Cerebellar nuclear complex (tissue), 1 donor: ENCODE measurements at regions not wholly inside any gene's neighbourhood (a gene's known extent, or its start where the extent isn't known, plus 50 kb on each side); places are given as distances from the start of the nearest gene placed in this dataset.
"Not testable (repeated sequence)": the region's sequence is repeated elsewhere in the genome, so short reads cannot be mapped to it uniquely, and the experiment has no call there.

ENCODE experiments used
- DNase-seq, 2 experiments: peaks; one replicate each; lab custom pipeline; 2025; lab: John Stamatoyannopoulos, UW

DNA sequence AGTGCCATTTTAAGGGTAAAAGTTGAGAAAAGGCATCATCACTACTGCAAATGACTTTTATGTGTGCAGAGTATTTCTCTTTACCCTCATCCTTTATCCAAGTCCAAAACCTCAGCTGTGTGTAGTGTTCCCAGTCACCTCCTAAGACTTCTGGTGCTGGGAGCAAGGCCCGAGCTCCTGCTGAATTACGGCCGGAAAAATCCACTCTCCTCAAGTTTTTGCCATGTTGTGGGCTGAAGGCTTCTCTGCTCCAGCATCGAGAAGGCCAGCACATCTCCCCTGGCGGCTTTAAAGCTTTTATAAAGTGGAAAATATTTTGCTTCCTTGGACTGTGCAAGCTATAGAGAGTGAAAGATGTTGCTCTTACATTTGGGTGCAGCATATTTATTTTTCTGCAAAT, 153.2 kb upstream of the THBS2 start:
- DNase-seq, result no peak

GRCh38 chr6:169406034-169406433, 152.4 kb upstream of the THBS2 start:
- no peak for DNase-seq

- no peak for DNase-seq
These were observed 151.2 kb upstream of the THBS2 start for GRCh38 chr6:169404828-169405227.

DNA sequence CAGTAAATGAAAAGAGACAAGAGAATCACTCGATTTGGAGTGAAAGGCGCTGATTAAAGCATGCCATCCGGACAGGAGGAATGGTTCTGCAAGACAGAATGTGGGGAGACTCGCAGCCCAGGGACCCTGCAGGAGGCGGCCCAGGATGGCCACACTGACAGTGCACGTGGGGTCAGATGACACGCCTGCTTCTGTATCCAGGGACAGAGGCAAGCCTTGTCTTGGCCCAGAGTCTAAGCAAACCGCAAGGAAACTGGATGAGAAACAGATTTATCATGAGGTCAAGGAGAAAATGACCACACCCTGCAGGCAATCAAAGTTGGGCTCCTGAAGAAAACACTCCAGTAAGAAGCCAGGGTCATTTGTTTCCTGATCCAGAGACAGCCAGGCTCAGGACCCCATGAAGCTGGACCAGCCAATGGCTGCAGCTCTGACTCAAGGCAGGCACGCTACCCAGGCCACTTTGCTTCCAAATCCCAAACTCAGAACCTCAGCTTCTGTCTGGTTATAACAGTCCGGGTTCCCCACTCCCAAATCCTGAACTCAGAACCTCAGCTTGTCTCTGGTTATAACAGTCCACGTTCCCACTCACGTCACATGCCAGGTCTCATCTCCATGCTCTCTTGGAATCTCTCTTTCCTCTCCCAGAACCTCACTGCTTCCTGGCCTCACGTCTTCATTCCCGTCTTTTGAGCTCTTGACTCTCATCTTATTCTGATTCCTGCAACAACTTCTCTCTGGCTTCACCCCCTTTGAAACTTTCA, 144.9 kb upstream of the THBS2 start:
- no peak for DNase-seq

GRCh38 chr6:169397684-169398083, 144.0 kb upstream of the THBS2 start:
- no peak for DNase-seq

DNA sequence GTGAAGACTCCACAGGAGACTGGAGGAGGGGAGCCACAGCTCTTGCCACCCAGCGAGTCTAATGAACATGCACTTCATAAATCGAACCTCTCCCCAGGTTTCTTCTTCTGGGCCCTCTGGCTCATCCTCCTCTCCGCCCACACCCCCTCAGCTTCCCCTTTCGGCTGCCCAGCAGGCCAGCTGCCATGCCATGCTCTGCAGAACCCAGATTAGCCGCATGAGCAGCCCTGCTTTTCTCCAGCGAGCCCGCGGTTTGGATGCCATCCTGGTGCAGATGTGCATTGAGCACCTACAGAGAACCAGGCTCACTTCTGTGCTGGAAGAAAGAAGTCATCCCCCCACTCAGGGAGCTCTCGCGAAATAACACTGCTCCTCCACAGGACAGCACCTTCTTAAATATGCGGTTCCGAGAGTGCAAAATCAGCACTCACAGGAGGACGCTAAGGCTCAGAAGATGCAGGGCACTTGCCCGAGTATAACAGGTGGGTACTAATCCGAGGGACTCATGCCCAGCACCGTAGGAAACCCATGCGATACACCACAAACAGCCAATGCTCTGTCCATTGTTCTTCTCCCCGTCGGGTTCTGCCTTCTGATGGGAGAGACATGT, 143.0 kb upstream of the THBS2 start:
- no peak for DNase-seq

- DNase-seq, result not testable (repeated sequence)
These were observed 142.4 kb upstream of the THBS2 start for GRCh38 chr6:169396009-169396539.

- DNase-seq, result no peak
These were observed 141.6 kb upstream of the THBS2 start for GRCh38 chr6:169395080-169395805.

GRCh38 chr6:169393753-169394152, 140.1 kb upstream of the THBS2 start:
- DNase-seq, result no peak

DNA sequence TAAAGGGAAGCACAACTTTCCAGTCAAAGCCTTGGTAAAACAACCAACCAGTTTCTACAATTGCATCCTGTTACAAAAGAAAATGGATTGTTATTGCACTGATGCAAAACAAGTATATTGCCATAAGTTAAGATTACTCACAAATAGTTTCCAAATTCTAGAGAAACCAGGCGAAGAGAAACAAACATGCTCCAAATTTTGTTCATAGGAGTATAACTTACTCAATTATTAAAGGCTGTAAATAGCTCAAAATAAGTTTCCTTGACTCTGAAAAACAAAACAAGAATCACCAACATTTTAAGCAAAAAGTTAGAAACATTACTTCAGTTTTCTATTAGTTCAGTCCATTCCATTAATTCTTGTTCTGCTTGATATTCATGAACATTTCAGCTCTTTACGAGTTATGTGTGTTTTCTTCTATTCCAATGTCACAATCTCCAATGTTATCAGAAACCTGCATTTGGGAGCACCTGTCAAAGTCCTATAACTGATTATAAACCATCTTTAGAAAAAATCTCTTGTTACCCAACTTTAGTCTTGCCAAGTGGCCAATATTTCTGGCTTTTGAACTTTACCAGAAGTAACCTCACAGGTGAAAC, 137.9 kb upstream of the THBS2 start:
- no peak for DNase-seq

GRCh38 chr6:169388395-169389166, 134.9 kb upstream of the THBS2 start:
- no peak for DNase-seq

DNA sequence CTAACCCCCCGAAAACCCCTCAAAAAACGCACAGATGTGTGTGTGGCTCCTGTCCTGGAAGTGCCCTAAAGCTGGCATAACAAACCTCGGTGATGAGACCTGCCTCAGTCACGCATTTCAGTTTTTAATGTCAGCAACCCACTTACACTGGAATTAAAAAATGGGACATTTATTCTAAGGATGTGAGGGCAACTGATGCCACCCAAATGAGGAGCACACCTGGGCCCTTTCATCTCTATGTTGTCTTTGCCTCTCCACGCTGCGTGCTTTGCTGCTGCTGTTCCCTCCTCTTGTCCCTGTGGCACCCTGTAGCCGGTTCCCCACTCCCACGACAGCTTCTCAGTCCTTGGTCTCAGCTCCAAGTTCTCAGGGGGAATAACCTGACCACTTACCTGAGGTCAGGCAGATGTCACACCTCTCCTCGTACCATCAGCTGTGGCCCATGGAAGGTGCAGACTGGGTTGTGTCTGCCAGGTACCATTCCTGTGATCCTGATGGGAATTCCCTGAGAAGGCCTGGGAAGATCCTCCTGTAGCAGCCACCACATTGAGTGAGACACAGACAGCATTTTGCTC, 134.2 kb upstream of the THBS2 start:
- no peak for DNase-seq

DNA sequence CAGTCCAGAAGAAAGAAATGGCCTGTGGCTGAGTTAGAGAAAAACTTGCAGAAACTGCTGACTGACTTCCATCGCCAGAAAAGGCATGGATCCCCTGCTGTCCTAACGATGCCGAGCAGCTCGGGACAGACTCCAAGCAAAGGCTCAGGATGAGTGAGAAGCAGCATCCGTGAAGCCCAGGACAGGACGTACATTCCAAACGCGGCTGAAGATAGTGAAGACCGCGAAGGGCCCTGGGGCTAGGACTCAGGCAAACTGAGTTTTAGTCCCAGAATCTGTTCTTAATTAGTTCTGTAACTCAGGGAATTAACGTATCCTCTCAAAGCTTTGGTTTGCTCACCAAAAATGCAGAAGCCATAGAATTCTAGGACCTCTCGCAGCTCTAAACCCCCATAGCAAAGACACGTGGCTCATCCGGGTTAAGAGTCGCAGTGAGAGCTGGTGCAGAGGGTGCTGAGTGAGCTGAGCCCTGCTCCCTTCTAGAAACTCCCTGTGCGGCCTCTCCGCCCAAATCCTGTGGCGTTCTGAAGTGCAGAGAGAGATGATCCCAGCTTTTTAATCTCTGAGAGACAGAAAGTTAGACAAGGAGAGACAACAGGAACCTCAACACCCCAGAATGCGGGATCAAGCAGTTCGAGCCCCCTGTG, 132.9 kb upstream of the THBS2 start:
- no peak for DNase-seq

GRCh38 chr6:169385237-169385880, 131.7 kb upstream of the THBS2 start:
- no peak for DNase-seq

DNA sequence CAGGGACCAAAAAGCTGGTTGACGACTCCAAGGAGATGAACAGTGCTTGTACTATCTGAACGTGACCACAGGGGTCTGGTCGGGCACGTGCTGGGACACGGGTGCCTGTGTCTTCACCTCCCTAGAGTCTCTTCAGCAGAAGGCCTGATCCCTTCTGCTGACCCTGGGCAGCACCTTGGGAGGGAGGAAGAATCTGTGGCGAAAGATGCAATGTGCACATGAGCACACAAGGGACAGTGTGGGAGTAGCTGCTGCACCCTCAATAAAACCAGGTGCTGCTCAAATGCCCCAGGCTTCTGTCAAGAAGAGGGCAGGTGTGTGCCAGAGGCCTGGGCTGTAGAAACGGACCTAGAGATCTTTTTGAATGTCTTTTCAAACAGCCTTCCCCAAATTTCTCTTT, 130.6 kb upstream of the THBS2 start:
- no peak for DNase-seq

DNA sequence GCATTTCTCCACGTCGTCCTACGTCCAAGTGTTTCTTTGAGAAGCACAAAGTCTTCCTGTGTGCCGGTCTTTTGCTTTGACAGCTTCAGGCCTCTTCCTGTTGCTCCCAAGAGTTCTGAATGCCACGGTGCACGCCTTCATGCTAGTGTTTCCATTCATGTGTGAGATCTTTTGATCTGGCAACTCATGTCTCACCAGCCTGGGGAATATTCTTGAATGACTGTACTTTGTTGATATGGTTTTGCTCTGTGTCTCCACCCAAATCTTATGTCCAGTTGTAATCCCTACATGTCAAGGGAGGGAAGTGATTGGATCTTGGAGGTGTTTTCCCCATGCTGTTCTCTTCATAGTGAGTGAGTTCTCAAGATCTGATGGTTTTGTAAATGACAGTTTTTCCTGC, 129.6 kb upstream of the THBS2 start:
- no peak for DNase-seq

DNA sequence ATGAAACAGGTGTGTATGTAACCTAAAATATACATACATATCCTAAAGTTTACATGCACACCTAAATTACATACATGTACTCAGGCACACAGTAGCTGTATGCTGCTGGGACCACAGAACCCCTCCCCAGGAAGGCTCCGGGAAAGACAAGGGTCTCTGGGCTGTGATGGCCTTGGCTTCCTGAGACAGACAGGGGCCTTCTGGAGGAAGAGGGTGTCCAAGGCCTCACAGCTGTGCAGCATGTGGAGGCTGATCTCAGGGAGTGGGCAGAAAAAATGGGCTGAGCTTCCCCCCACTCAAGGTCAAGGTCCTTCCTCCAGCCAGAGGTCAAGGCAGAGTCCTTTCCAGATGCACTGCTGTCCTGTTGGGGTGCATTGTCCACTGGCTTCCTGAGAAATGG, 129.1 kb upstream of the THBS2 start:
- no peak for DNase-seq

- no peak for DNase-seq
These were observed 128.3 kb upstream of the THBS2 start for GRCh38 chr6:169381988-169382387.

GRCh38 chr6:169380493-169380892, 126.8 kb upstream of the THBS2 start:
- DNase-seq, result no peak

DNA sequence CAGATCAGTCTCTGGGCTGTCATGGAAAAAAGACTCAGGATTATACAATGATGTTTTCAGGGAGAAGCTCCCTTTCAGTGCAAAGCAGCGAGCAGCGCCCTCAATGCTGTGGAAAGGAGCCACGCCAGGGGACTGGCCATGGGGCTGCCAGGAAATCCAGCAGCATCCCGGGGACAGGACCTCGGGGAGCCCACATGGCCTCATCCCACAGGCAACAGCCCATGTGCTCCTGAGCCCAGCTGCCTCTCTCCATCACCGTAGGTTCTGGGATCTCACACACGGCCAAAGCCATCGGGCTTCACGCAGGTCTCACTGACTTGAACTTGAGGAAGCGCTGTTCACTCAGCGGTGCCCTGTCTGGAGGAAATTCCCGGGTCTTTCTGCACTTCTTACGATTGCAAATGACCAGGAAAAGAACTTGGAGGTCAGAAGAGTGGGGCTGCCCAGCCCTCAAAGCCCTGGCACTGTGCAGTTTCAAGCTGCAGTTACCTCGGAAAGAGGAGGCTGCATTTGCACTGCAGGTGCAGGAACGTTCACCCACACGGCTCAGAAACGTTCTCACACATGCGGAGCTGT, 125.9 kb upstream of the THBS2 start:
- DNase-seq, result no peak
